Fibroblast of peridontal ligament (primary cell): ENCODE measurements at regions not wholly inside any gene's neighbourhood (a gene's known extent, or its start where the extent isn't known, plus 50 kb on each side); places are given as distances from the start of the nearest gene placed in this dataset.

ENCODE experiments used
- DNase-seq: peaks from one replicate; pipeline ENCODE4 v3.0.0-alpha.2; 2010; ENCODE audit errors: extremely low read depth

GRCh38 chr9:107210775-107211174 is 72.3 kb upstream of the RAD23B start:
- no peak for DNase-seq

GRCh38 chr9:107211284-107211923 is 71.7 kb upstream of the RAD23B start:
- no peak for DNase-seq

- DNase-seq, result no peak
Measured at GRCh38 chr9:107212613-107213012, 70.5 kb upstream of the RAD23B start.

GRCh38 chr9:107213080-107213479 is 70.0 kb upstream of the RAD23B start:
- no peak for DNase-seq

- DNase-seq, result peak; percentile 83
Measured at GRCh38 chr9:107213561-107214028, 69.5 kb upstream of the RAD23B start.

GRCh38 chr9:107214381-107214780 is 68.7 kb upstream of the RAD23B start:
- DNase-seq, result no peak

- peak; percentile 64 for DNase-seq
Measured at GRCh38 chr9:107214915-107215314, 68.2 kb upstream of the RAD23B start.

- peak; percentile 24 for DNase-seq
Measured at GRCh38 chr9:107215381-107215780, 67.7 kb upstream of the RAD23B start.

- DNase-seq, result no peak
Measured at GRCh38 chr9:107216329-107216728, 66.8 kb upstream of the RAD23B start.

GRCh38 chr9:107218829-107219485 is 64.1 kb upstream of the RAD23B start:
- no peak for DNase-seq

- DNase-seq, result no peak
Measured at GRCh38 chr9:107219486-107220077, 63.5 kb upstream of the RAD23B start.

- DNase-seq, result no peak
Measured at GRCh38 chr9:107221321-107221720, 61.8 kb upstream of the RAD23B start.

GRCh38 chr9:107222020-107222522 is 61.0 kb upstream of the RAD23B start:
- peak; percentile 66 for DNase-seq

GRCh38 chr9:107223381-107223780 is 59.7 kb upstream of the RAD23B start:
- no peak for DNase-seq

GRCh38 chr9:107224252-107224651 is 58.8 kb upstream of the RAD23B start:
- no peak for DNase-seq

- DNase-seq, result no peak
Measured at GRCh38 chr9:107226421-107226820, 56.7 kb upstream of the RAD23B start.

- peak; percentile 74 for DNase-seq
Measured at GRCh38 chr9:107227774-107228173, 55.3 kb upstream of the RAD23B start.

- no peak for DNase-seq
Measured at GRCh38 chr9:107228496-107229039, 54.5 kb upstream of the RAD23B start.

- DNase-seq, result peak; percentile 59
Measured at GRCh38 chr9:107229241-107229741, 53.8 kb upstream of the RAD23B start.
